ENCODE measurements at regions not wholly inside any gene's neighbourhood (a gene's known extent, or its start where the extent isn't known, plus 50 kb on each side); places are given as distances from the start of the nearest gene placed in this dataset.

- no peak for TF ChIP-seq EZH2phosphoT487 (IDR thresholded peaks at IDR 0.05; ENCODE audit: insufficient read depth, low read depth)
- no peak for TF ChIP-seq EZH2 (IDR thresholded peaks at IDR 0.05; ENCODE audit: insufficient read depth, poor library complexity, severe bottlenecking)
Observed at GRCh38 chr5:20500546-20500945, 512.5 kb upstream of the CDH18 start.
